SK-N-SH (cell line): ENCODE measurements at regions not wholly inside any gene's neighbourhood (a gene's known extent, or its start where the extent isn't known, plus 50 kb on each side); places are given as distances from the start of the nearest gene placed in this dataset.
"Not testable (repeated sequence)": the region's sequence is repeated elsewhere in the genome, so short reads cannot be mapped to it uniquely, and the experiment has no call there.

Experiments used
- CTCF ChIA-PET: fragments of 300-600, 350-600 bp; formaldehyde crosslinking; extraction: SDS; loops from one replicate; lab custom pipeline; 2021; lab: Yijun Ruan, JAX
- POLR2A ChIA-PET: fragments of 350-600 bp; sonication (Branson Sonifier 250); formaldehyde crosslinking; extraction: SDS; loops from one replicate; lab custom pipeline; 2020; ENCODE audit warnings: antibody characterized with exemption, inconsistent platforms; lab: Yijun Ruan, JAX
- DNase-seq: peaks from one replicate; pipeline ENCODE4 v3.0.0; 2012
- H2AFZ ChIP-seq: fragments of 200-600 bp; sonication (generic); 2 replicates; pipeline ENCODE4 v1.8.1; 2016; ENCODE audit warnings: antibody characterized with exemption, mild to moderate bottlenecking, low read depth
- H3F3A ChIP-seq: fragments of 200-600 bp; sonication (generic); replicated peaks from 2 replicates; pipeline ENCODE3; 2016; ENCODE audit warnings: antibody characterized with exemption, mild to moderate bottlenecking; ENCODE audit not compliant: insufficient read depth
- H3K27ac ChIP-seq, 2 experiments: fragments of 200-500 bp in 1 of 2; fragments of 200-600 bp in 1 of 2; sonication (Bioruptor generic) in 1 of 2; sonication (generic), shearing (Covaris generic) in 1 of 2; 2 replicates each; pipeline versions ENCODE4 v1.5.1 to v1.6.1; 2014 to 2016; ENCODE audit warnings: low read depth in 2 of 2, inconsistent platforms in 1 of 2, low read length in 1 of 2, mild to moderate bottlenecking in 1 of 2, mixed read lengths in 1 of 2
- H3K27me3 ChIP-seq: fragments of 200-600 bp; sonication (generic), shearing (Covaris generic); 2 replicates; pipeline ENCODE4 v1.6.1; 2016; ENCODE audit warnings: mixed run types; ENCODE audit not compliant: insufficient read depth
- H3K36me3 ChIP-seq, 2 experiments: fragments of 200-500 bp in 1 of 2; fragments of 200-600 bp in 1 of 2; sonication (Bioruptor generic) in 1 of 2; sonication (generic) in 1 of 2; replicated peaks in 1 of 2; 2 replicates each; pipeline versions ENCODE3 to v1.5.1; 2014 to 2016; ENCODE audit warnings: low read length in 1 of 2, mild to moderate bottlenecking in 1 of 2; ENCODE audit not compliant: insufficient read depth in 2 of 2, control insufficient read depth in 1 of 2
- H3K4me1 ChIP-seq, 2 experiments: fragments of 200-500 bp in 1 of 2; fragments of 200-600 bp in 1 of 2; sonication (Bioruptor generic) in 1 of 2; sonication (generic), shearing (Covaris generic) in 1 of 2; 2 replicates each; pipeline versions ENCODE4 v1.5.1 to v1.6.1; 2014 to 2016; ENCODE audit warnings: low read depth in 1 of 2, low read length in 1 of 2, mixed run types in 1 of 2; ENCODE audit not compliant: insufficient read depth in 2 of 2, control insufficient read depth in 1 of 2
- H3K4me2 ChIP-seq: fragments of 200-600 bp; sonication (generic), shearing (Covaris generic); 2 replicates; pipeline ENCODE4 v1.6.1; 2017; ENCODE audit warnings: mixed run types
- H3K4me3 ChIP-seq, 2 experiments: fragments of 200-500 bp in 1 of 2; fragments of 200-600 bp in 1 of 2; sonication (Bioruptor generic) in 1 of 2; sonication (generic), shearing (Covaris generic) in 1 of 2; 2 replicates each; pipeline versions ENCODE4 v1.5.1 to v1.8.1; 2014 to 2016; ENCODE audit warnings: low read depth in 2 of 2, inconsistent platforms in 1 of 2, low read length in 1 of 2, mild to moderate bottlenecking in 1 of 2, mixed read lengths in 1 of 2, moderate library complexity in 1 of 2
- H3K79me2 ChIP-seq: fragments of 200-600 bp; sonication (generic); 2 replicates; pipeline ENCODE4 v1.8.1; 2017; ENCODE audit warnings: mild to moderate bottlenecking; ENCODE audit not compliant: insufficient read depth
- H3K9ac ChIP-seq: fragments of 200-600 bp; sonication (generic); 2 replicates; pipeline ENCODE4 v1.6.1; 2017; ENCODE audit warnings: mixed run types
- H3K9me2 ChIP-seq: fragments of 200-600 bp; sonication (generic); 2 replicates; pipeline ENCODE4 v1.6.1; 2017; ENCODE audit warnings: mixed run types
- H3K9me3 ChIP-seq: fragments of 200-600 bp; sonication (generic); 2 replicates; pipeline ENCODE4 v1.6.1; 2017; ENCODE audit warnings: mixed run types, mild to moderate bottlenecking, moderate library complexity
- H4K20me1 ChIP-seq: fragments of 200-600 bp; sonication (generic); 2 replicates; pipeline ENCODE4 v1.6.1; 2017; ENCODE audit warnings: mild to moderate bottlenecking, mixed run types; ENCODE audit not compliant: insufficient read depth
- EZH2phosphoT487 ChIP-seq: fragments of 200-600 bp; sonication (generic); IDR thresholded peaks from 2 replicates; pipeline ENCODE4 v1.6.1; 2017; ENCODE audit warnings: low read depth, mixed run types, mild to moderate bottlenecking, antibody characterized with exemption, moderate library complexity, borderline replicate concordance
- FOSL2 ChIP-seq: IDR thresholded peaks from 2 replicates; pipeline ENCODE4 v1.4.0; 2012; ENCODE audit warnings: low read depth, mild to moderate bottlenecking, moderate library complexity, borderline replicate concordance
- FOXJ3 ChIP-seq: sonication (generic); formaldehyde crosslinking; IDR thresholded peaks from 2 replicates; pipeline ENCODE4 v1.5.1; 2020; ENCODE audit warnings: mild to moderate bottlenecking, missing genetic modification reagents
- GATA2 ChIP-seq: sonication (generic); formaldehyde crosslinking; IDR thresholded peaks from 2 replicates; pipeline ENCODE4 v1.5.0; 2020; ENCODE audit warnings: mild to moderate bottlenecking, missing genetic modification reagents
- MEF2A ChIP-seq: IDR thresholded peaks from 2 replicates; pipeline ENCODE4 v1.4.0; 2012; ENCODE audit warnings: low read depth, borderline replicate concordance
- RFX5 ChIP-seq: IDR thresholded peaks from 2 replicates; pipeline ENCODE4 v1.6.1; 2012; ENCODE audit warnings: mild to moderate bottlenecking, improper control_type of control experiment, low read length
- TAF1 ChIP-seq: IDR thresholded peaks from 2 replicates; pipeline ENCODE4 v1.6.1; 2012; ENCODE audit warnings: low read depth, mild to moderate bottlenecking, low read length, moderate library complexity, borderline replicate concordance
- TEAD4 ChIP-seq: IDR thresholded peaks from 2 replicates; pipeline ENCODE4 v1.4.0; 2012; ENCODE audit warnings: mild to moderate bottlenecking, borderline replicate concordance; ENCODE audit not compliant: insufficient read depth
- WGBS: methylation state at CpG from one replicate; pipeline ENCODE4 v1.1.6; 2017; ENCODE audit warnings: low lambda C conversion rate; 5-methylcytosine and 5-hydroxymethylcytosine counted together
- TF ChIP-seq, protein P1 (sequence below): fragments of 150-350 bp; IDR thresholded peaks from 2 replicates; pipeline ENCODE4 v1.6.1; 2016; ENCODE audit warnings: mild to moderate bottlenecking, low read depth, low read length
- TF ChIP-seq, protein P2 (sequence below): IDR thresholded peaks from 2 replicates; pipeline ENCODE4 v1.4.0; 2012; ENCODE audit warnings: low read depth, borderline replicate concordance
- TF ChIP-seq, protein P3 (sequence below): fragments of 200-600 bp; sonication (generic); IDR thresholded peaks from 2 replicates; pipeline ENCODE4 v1.6.1; 2017; ENCODE audit warnings: antibody characterized with exemption, mild to moderate bottlenecking, moderate library complexity

DNA sequence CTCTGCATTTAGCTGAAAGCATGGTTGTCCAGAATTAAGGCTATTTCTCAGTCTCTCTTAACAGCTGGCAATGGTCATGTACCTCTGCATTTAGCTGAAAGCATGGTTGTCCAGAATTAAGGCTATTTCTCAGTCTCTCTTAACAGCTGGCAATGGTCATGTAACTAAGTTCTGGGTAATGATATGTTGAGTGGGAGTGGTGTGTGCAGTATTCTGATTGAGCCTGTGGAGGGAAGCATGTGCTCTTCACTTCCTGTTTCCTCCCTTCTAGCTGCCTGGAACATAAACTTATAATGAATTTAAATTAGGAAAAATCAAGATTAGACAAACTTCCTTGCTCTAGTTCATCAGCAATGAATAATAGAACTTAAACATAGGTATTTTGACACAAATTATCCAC lies 168.5 kb downstream of the MBL2 start:
- CTCF ChIA-PET, POLR2A ChIA-PET: not testable (repeated sequence)

DNA sequence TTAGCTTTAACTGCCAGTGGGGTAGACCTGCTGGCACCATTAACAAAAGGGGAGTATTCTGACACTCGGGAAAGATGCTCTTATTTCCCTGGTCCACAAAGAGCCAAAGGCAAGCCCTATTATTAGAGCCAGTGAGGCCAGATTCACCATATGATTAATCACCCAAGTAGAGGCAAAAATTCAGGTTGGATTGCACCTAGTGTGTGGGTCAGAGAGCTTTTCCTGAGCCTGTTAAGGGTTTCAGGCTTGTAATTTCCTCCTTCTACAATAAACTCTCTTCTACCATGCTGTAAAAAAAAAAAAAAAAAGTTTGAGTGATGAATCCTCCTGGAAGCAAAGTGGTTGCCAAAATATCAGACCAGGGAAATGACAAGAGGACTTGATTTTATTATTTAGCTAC lies 163.5 kb downstream of the MBL2 start:
- Histone ChIP-seq H3K4me2 (no peak overlapping the region), H3K9me3 (no peaks in the 10 kb centered on the region), H3K4me1 (no peaks in the 10 kb centered on the region), H3K27ac (peak overlapping the region in 1 of 2 experiments; percentile 28; a peak in 2 of 4 replicates), H3K27me3 (no peaks in the 10 kb centered on the region), H4K20me1 (no peaks in the 10 kb centered on the region), H3K36me3 (no peaks in the 10 kb centered on the region), H3F3A (peaks cover 6% of the 10 kb centered on the region), H3K9me2 (no peaks in the 10 kb centered on the region), H3K4me3 (no peak overlapping the region), H3K79me2 (no peaks in the 10 kb centered on the region), H3K9ac (no peak overlapping the region), H2AFZ (no peak overlapping the region)
- ChIA-PET CTCF (no interaction called here), POLR2A (no interaction called here)
- 65% methylated on average over 1 of the region's 1 CpG for WGBS
- TF ChIP-seq, protein P1, sequence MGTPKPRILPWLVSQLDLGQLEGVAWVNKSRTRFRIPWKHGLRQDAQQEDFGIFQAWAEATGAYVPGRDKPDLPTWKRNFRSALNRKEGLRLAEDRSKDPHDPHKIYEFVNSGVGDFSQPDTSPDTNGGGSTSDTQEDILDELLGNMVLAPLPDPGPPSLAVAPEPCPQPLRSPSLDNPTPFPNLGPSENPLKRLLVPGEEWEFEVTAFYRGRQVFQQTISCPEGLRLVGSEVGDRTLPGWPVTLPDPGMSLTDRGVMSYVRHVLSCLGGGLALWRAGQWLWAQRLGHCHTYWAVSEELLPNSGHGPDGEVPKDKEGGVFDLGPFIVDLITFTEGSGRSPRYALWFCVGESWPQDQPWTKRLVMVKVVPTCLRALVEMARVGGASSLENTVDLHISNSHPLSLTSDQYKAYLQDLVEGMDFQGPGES = no peak
- no peak for DNase-seq

More for the DNA sequence above, 168.5 kb downstream of the MBL2 start:
- H3F3A ChIP-seq, H3K9me3 ChIP-seq, H3K9me2 ChIP-seq, H3K36me3 ChIP-seq, H3K27me3 ChIP-seq, H4K20me1 ChIP-seq, H3K9ac ChIP-seq, H3K4me3 ChIP-seq, DNase-seq, H3K4me2 ChIP-seq, H3K79me2 ChIP-seq, H3K4me1 ChIP-seq: not testable (repeated sequence)
- Histone ChIP-seq H3K27ac (peak overlapping the region in 1 of 2 experiments; percentile 22; a peak in 2 of 4 replicates), H2AFZ (peak overlapping the region; percentile 41; the same call in 1 of the 2 replicates)

DNA sequence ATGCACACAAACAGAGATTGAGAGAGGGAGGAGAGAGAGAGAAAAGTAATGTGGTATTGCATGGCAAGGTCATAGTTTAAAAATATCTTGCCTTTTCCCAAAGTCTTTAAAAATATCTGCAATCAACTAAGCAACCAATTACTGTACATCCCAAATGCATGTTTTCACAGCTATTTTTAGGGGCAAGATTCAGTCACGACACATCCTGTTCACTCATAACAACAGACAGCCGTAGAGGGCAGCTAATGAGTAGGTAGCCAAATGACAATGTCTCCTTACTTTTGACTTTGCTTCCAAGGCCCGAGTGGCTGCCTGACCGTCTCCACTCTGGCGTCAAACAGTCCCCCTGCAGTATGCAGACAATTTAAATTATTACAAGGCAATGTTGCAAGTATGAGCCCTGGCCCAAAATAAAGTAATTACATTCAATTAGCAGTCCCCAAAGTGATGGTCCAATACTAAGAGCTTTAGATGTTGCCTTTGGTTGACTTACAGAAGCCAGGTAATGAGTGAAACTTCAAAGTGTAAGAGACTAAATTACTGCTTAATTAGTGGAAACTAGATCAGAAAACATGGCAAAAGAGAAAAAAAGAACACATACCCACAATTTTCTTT lies 162.9 kb downstream of the MBL2 start:
- H2AFZ ChIP-seq = peak overlapping the region; percentile 13; the same call in 1 of the 2 replicates
- CTCF ChIA-PET = no interaction called here

More for the DNA sequence above, 162.9 kb downstream of the MBL2 start:
- Histone ChIP-seq H3K9me3 (no peaks in the 10 kb centered on the region), H3F3A (peaks cover 5% of the 10 kb centered on the region), H3K36me3 (no peaks in the 10 kb centered on the region), H3K4me3 (no peak overlapping the region), H3K9me2 (no peaks in the 10 kb centered on the region), H3K79me2 (no peaks in the 10 kb centered on the region), H4K20me1 (no peaks in the 10 kb centered on the region), H3K9ac (no peak overlapping the region), H3K27ac (peak overlapping the region in 1 of 2 experiments; percentile 28; a peak in 1 of 4 replicates), H3K27me3 (no peaks in the 10 kb centered on the region), H3K4me1 (no peaks in the 10 kb centered on the region), H3K4me2 (no peak overlapping the region)
- POLR2A ChIA-PET = no interaction called here
- WGBS = 80% methylated on average over 5 of the region's 5 CpGs
- TF ChIP-seq GATA2 (CRISPR knock-in tag) = no peak
- TF ChIP-seq, protein P2, sequence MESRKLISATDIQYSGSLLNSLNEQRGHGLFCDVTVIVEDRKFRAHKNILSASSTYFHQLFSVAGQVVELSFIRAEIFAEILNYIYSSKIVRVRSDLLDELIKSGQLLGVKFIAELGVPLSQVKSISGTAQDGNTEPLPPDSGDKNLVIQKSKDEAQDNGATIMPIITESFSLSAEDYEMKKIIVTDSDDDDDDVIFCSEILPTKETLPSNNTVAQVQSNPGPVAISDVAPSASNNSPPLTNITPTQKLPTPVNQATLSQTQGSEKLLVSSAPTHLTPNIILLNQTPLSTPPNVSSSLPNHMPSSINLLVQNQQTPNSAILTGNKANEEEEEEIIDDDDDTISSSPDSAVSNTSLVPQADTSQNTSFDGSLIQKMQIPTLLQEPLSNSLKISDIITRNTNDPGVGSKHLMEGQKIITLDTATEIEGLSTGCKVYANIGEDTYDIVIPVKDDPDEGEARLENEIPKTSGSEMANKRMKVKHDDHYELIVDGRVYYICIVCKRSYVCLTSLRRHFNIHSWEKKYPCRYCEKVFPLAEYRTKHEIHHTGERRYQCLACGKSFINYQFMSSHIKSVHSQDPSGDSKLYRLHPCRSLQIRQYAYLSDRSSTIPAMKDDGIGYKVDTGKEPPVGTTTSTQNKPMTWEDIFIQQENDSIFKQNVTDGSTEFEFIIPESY = no peak
- TF ChIP-seq, protein P3, sequence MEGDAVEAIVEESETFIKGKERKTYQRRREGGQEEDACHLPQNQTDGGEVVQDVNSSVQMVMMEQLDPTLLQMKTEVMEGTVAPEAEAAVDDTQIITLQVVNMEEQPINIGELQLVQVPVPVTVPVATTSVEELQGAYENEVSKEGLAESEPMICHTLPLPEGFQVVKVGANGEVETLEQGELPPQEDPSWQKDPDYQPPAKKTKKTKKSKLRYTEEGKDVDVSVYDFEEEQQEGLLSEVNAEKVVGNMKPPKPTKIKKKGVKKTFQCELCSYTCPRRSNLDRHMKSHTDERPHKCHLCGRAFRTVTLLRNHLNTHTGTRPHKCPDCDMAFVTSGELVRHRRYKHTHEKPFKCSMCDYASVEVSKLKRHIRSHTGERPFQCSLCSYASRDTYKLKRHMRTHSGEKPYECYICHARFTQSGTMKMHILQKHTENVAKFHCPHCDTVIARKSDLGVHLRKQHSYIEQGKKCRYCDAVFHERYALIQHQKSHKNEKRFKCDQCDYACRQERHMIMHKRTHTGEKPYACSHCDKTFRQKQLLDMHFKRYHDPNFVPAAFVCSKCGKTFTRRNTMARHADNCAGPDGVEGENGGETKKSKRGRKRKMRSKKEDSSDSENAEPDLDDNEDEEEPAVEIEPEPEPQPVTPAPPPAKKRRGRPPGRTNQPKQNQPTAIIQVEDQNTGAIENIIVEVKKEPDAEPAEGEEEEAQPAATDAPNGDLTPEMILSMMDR = no peak
- no peak for TF ChIP-seq RFX5
- no peak for TF ChIP-seq FOSL2
- TF ChIP-seq EZH2phosphoT487 = no peak
- TF ChIP-seq TAF1 = no peak
- TF ChIP-seq MEF2A = no peak
- TF ChIP-seq FOXJ3 (CRISPR knock-in tag) = no peak
- no peak for TF ChIP-seq TEAD4
- no peak for DNase-seq
